ENCODE measurements at regions not wholly inside any gene's neighbourhood (a gene's known extent, or its start where the extent isn't known, plus 50 kb on each side); places are given as distances from the start of the nearest gene placed in this dataset.

DNA sequence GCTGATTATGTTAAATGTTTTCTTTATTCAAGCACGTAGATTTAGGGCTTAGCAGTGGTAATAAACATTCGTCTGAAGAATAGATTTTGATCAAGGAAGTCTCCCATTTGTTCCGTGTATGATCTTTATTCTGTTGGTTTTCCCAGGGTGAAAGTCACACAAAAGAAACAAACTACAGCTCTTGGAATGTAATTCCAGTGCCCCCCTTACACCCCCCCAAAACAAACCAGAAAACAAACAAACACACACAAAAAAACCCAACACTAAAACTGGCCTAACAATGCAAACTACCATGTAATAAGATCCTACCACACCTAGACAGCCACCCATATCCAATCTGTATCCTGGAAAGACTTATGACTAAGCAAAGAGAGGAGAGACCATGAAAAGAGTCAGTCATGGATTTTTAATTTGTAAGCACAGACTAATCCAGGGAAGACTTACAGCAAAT is 196.2 kb upstream of the ELL2 start:
- DNase-seq: no peak

DNA sequence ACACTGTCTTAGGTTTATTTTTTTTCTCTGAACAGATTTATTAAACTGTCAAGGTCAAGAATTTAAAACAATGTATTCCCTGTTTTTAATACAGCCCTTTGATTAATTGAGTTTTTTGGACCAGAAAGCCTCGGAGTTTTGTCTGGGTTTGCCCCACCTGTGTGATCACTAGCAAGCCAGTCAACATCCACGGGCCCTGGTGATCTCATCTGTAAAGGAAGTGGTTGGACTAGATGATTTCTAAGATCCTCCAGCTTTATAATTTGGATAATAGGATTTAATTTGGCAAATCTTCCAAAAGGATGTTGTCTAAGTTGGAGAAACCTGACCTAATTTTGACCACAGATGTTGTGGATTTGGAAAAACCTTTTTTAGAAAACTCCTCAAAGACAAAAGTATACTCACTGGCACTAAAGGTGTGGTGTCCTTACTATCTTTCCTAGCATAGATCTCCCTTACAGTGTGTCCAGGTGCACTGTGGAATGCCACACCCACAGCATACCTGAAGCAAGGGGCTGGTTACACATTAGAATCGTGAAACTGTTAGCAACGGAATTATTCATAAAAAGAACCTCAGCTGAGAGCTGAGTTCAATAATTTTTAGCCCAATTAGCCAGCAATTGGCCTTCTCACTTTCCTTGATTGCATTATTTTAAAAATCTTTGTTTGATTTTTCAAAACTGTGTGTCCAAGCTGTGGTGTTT is 195.6 kb upstream of the ELL2 start:
- no peak for DNase-seq

GRCh38 chr5:96155147-96155546 is 193.5 kb upstream of the ELL2 start:
- no peak for DNase-seq

DNA sequence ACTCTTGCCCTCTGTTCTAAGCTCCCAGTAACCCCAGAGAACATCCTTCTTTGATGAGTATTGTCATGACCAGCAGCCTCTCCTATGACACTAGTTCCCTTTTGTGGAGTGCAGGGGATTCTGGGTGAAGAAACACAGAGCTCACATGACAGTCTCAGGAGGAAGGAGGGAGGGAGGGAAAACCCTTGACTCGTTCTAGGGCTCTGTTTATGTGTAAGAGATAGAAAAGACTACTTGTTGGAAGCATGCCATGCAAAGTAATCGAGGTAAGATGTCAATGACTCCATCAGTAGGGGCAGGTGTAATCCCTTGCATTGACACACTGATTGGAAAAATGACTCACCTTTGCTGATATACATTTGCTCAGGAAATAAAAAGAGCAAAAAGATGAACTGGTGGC is 190.2 kb upstream of the ELL2 start:
- no peak for DNase-seq

- DNase-seq: no peak
These were observed 188.4 kb upstream of the ELL2 start for GRCh38 chr5:96150007-96150406.

DNA sequence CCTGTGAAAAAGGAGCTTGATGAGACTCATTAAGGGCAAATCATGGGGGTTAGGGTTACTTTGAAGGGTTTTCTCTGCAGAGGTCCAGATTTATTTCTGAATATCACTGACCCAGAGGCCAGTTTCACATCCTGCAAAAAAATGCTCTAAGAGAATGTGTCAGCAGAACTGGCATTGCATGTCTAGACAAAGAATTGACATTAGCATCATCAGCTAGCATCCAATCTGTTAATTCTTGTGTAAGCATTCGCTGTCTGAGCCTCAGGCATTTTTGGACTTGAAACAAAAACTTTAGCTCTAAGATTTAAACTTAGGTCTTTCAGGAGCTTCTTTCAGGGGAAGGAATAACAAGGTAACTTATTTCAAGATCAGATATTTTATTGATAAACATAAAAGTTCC is 187.9 kb upstream of the ELL2 start:
- DNase-seq: no peak

DNA sequence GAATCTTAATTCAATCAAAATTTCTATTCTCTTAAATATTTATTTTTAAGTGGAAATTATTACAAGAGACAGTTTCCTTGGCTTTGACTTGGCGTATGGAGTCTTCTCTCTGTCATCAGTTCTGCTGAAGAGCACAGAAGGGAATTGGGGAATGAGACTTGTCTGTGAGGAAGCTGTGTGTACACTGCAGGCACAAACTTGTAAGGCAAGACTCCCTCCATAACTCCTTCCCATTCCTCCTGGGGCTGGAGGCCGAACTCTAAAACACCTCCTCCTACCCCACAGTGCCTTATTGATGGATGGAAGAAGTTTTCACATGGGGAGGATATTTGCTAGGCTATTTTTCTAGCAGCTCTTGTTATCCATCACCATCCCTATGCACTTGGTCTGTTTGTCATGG is 187.4 kb upstream of the ELL2 start:
- no peak for DNase-seq

GRCh38 chr5:96148376-96148775 is 186.7 kb upstream of the ELL2 start:
- no peak for DNase-seq

GRCh38 chr5:96147866-96148265 is 186.2 kb upstream of the ELL2 start:
- no peak for DNase-seq

GRCh38 chr5:96146675-96147074 is 185.0 kb upstream of the ELL2 start:
- no peak for DNase-seq

DNA sequence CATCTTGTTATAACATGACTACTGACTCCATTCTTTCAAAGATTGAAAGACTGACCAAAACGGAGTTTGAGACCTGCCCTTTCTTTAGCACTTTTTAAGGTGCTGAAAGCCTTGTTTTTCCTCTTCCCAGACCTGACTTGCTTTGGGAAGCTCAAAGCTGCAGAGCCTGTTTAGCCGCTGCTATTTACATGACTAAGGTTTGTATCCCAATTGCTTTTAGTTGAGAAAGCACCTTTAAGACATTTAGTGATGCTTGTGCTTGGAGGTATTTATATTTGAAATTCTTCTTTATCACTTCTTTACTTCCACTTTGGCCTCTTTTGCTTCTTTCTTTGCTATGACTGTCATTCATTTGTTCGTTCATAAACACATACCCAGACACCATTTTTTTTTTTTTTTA is 182.6 kb upstream of the ELL2 start:
- no peak for DNase-seq

DNA sequence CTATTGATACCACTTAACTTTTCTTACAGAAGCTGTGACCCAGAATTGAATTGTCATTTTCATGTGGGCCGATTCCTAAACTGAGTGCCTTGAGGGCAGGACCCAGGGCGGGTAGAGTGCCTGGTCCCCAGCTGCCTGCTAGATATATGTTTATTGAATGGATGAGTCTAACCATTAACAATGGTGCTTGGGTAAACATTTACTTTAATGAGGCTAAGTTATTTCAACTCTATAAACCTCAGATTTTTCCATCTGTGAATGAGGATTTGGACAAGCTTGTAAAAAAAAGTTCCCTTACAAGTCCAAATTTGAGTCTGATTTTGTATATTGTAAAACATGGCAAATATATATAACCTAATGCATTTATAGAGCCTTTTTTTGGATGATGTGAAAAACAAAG is 181.8 kb upstream of the ELL2 start:
- no peak for DNase-seq

- DNase-seq: no peak
These were observed 181.3 kb upstream of the ELL2 start for GRCh38 chr5:96142786-96143434.

DNA sequence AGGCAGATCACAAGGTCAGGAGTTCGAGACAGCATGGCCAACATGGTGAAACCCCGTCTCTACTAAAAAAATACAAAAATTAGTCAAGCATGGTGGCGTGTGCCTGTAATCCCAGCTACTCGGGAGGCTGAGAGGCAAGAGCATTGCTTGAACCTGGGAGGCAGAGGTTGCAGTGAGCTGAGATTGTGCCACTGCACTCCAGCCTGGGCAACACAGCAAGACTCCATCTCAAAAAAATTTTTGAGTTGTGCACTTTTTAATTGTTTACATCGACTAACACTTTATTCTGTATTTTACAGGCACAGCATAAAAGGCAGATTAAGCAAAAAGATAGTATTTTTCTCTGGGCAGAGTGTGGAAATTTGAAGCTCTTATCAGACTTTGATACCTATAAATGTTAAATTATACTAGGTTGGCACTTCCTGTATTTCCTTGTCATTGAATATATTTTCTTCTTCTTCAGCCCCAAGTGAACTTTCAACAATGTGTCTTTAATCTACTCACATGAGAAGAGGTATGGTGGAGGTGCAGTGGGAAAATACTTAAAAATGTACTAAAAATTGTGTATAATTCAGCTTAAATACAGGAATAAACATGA is 180.6 kb upstream of the ELL2 start:
- DNase-seq: no peak

- no peak for DNase-seq
These were observed 180.1 kb upstream of the ELL2 start for GRCh38 chr5:96141749-96142148.

- no peak for DNase-seq
These were observed 178.8 kb upstream of the ELL2 start for GRCh38 chr5:96140496-96140895.

DNA sequence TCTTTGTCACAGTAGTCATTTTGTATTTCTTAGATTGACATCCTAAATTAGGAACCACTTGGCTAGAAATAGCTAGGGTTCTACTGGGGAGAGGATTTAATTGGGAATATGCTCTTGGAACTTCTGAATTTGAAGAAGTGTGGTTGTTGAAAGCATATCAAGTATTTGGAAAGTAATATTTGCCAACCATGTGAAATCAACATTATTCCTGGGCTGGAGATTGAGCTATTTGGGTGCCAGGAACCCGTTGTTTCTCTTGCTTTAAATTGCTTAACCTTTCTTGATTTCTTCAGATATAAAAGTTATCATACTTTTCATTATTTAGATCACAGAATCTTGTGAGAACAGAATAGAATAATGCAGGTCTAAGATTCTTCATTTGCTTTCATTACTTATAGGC is 178.4 kb upstream of the ELL2 start:
- no peak for DNase-seq

DNA sequence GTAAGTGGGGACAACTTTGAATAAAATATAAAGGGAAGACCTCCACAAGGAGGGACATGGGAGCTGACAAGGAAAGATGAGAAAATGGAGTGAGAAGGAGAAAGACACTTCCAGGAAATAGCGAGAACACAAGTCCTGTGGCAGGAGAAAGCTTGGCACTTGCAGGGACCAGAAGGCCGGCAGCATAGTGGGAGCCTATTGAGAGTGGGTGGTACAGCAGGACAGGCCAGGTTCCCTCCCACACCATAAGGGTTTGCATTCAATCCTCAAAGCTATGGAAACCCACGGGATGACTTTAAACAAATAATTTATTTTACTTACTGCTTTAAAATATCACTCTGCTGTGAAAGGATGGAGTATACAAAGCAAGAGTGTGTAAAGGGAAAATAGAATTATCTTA is 173.2 kb upstream of the ELL2 start:
- DNase-seq: no peak

GRCh38 chr5:96133341-96134079 is 171.9 kb upstream of the ELL2 start:
- DNase-seq: no peak

DNA sequence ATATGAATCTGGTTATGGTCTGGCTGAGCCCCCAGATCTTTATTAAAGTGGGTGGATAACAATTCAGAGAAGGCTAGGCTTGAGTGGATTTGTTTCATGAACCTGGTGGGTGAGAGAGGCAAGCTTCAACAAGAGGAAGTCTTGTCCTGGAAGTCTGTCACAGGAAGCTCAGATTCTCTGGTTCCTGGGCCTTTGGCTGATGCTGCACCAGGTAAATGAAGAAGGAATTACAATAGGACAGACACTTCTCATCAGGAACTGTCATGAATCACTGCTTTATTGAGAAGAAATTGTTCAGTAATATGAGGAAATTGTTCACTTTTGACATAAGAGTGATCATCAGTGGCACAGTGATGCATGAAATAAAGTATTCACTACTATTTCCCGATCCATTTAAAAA is 167.6 kb upstream of the ELL2 start:
- no peak for DNase-seq

GRCh38 chr5:96128204-96128864 is 166.7 kb upstream of the ELL2 start:
- no peak for DNase-seq

- DNase-seq: no peak
These were observed 165.9 kb upstream of the ELL2 start for GRCh38 chr5:96127538-96127937.

GRCh38 chr5:96125231-96125891 is 163.7 kb upstream of the ELL2 start:
- DNase-seq: no peak

All from activated CD4-positive, alpha-beta T cell treated with anti-CD3 and anti-CD28 coated beads for 4 hours (primary cell).